Left kidney (tissue), 1 donor: ENCODE measurements at regions not wholly inside any gene's neighbourhood (a gene's known extent, or its start where the extent isn't known, plus 50 kb on each side); places are given as distances from the start of the nearest gene placed in this dataset.
"Not testable (repeated sequence)": the region's sequence is repeated elsewhere in the genome, so short reads cannot be mapped to it uniquely, and the experiment has no call there.

ENCODE experiments used
- DNase-seq: peaks from one replicate; pipeline ENCODE4 v3.0.0-alpha.2; 2013

DNA sequence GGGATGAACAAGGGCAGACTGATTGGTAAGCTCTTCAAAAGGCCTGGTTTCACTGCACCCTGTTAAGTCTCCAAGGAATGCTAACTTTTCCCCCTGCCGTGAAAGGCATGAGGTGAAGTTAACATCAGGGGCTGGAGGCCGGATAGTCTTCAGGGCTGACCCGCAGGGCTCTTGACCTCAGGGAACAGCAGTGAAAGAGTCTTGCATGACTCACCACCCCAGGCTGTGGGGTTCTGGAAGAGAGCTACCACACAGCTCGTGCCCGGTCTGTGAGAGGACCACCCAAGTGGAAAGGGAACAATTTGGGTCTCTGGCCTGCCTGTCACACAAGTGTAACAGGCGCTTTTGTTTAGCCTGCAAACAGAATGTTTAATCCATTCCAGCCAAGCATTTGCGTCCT lies 504.9 kb downstream of the EDEM1 start:
- DNase-seq = no peak

DNA sequence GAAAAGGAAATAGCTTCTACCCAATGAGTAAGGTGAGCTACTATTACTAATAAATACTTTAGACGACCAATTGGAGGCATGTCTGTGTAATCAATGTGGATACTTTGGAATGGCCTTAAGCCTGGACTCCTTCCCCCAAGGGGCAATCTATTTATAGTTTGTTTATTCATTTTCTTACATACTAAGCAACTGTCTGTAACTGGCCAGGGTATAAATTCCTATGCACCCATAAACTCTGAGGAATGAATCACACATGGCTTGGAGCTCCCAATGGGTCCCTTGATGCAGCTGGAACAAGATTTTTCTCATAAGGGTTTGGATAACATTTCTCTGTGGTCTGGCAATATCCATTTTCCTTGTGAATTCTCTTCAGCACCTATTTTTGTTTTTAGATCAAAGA lies 506.8 kb downstream of the EDEM1 start:
- DNase-seq = no peak

DNA sequence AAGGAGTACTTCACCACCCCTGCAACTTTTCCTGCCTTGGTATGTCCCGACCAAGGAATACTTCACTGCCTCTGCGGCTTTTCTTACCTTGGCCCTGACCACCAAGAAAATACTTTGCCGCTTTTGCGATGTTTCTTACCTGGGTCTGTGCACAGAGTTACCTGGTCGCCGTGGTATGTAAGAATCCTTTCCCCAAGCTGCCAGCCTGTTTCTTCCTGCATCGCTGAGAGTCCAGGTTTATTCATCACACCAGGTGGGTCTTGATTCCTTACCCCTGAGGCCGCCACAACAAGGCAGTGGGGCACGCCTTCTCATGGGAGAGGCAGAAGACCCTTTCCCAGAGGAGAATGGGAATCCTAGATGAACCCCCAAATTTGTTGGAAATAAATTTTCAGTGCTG lies 511.3 kb downstream of the EDEM1 start:
- no peak for DNase-seq

DNA sequence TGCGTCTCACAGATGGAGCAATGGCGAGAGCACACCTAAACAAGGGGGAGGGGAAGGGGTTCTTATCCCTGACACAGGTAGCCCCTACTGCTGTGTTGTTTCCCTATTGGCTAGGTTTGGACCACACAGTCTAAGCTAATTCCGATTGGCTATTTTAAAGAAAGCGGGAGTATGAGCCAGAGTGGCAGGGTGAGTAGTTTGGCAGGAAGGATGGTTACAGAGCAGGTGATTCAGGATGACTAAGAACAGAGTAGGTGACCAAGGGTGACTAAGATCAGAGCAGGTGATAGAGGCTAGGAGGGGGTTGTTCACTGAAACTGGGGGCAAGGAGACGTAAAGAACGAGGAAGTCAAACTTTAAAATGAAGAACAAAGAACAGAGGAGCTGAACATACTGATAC lies 511.8 kb downstream of the EDEM1 start:
- no peak for DNase-seq

DNA sequence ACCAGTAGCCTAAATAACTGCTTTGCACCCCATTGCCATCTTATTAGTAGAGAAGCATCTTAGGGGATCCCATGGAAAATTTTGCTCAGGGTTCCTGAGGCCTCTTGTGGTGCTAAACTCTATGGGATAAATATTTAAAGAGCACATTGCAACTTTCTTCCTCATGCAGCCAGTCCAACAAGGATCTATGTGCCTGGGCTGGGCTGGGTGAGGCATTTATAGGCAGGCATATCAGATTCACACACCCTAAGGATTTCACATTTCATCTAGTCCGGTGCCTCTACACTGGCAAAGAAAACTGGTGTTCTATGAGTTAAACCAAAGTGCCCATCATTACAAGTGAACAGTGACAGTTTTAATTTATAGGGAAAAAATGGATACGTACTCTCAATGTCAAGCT lies 512.3 kb downstream of the EDEM1 start:
- DNase-seq = no peak

- DNase-seq = not testable (repeated sequence)
These were observed 513.5 kb downstream of the EDEM1 start for GRCh38 chr3:5701005-5701404.

DNA sequence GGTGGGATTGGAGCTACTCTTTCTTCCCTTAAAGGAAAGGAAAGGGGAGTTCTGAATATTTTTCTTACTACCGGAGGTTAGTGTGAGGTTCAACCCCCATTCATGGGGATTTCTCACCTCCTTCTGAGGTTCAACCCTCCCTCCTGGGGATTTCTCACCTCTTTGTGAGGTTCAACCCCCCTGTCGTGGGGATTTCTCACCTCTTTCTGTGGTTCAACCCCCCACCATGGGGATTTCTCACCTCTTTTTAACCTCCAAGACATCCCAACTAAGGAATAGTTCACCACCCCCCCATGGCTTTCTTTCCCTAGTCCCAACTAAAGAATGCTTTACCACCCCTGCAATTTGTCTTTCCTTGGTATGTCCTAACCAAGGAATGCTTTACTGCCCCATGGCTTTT lies 520.3 kb downstream of the EDEM1 start:
- DNase-seq = no peak

GRCh38 chr3:5709714-5710113 lies 522.2 kb downstream of the EDEM1 start:
- no peak for DNase-seq

DNA sequence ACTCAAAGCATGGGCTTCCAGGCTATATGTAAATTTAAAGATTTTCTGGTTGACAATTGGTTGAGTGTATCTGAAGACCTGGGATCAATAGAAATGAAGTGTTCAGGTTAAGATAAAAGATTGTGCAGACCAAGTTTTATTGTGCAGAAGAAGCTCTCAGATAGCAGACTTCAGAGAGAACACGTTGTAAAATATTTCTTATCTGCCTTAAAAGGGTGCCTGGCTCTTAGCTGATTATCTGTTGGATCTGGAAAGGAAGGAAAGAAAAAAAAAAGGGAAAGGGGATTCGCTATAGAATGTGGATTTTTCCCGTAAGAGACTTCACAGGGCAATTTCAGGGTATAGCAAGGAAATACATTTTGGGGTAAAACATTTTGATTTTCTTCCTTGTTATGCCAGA lies 523.2 kb downstream of the EDEM1 start:
- DNase-seq = no peak

GRCh38 chr3:5717254-5717653 lies 529.7 kb downstream of the EDEM1 start:
- DNase-seq = no peak

DNA sequence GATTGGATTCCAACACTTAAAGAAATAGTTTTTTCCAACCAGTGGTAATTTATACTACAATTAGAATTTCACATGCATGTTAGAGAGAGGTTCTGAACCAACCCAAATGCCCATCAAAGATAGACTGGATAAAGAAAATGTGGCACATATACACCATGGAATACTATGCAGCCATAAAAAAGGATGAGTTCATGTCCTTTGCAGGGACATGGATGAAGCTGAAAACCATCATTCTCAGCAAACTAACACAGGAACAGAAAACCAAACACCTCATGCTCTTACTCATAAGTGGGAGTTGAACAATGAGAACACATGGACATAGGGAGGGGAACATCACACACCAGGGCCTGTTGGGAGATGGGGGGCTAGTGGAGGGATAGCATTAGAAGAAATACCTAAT lies 532.2 kb downstream of the EDEM1 start:
- not testable (repeated sequence) for DNase-seq

DNA sequence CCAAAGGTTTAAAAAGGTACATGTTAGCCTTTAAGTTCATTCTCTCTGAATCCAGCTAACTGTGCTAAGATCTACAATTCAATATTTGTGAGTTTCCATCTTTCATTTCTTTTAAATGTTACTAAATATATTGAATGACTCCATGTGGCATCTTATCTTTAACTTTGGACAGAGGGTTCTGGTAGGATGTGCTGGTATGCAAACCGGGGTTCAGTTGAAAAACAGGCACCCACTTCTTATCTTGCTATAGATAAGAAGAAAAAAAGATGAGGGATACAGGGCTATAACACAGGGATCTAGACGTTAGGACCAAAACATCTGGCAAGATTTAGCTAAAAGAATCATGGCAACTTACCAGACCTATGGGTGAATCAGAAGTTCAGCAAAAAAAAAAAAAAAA lies 538.3 kb downstream of the EDEM1 start:
- DNase-seq = no peak

GRCh38 chr3:5726621-5727020 lies 539.1 kb downstream of the EDEM1 start:
- no peak for DNase-seq

- no peak for DNase-seq
These were observed 540.4 kb downstream of the EDEM1 start for GRCh38 chr3:5727743-5728484.

DNA sequence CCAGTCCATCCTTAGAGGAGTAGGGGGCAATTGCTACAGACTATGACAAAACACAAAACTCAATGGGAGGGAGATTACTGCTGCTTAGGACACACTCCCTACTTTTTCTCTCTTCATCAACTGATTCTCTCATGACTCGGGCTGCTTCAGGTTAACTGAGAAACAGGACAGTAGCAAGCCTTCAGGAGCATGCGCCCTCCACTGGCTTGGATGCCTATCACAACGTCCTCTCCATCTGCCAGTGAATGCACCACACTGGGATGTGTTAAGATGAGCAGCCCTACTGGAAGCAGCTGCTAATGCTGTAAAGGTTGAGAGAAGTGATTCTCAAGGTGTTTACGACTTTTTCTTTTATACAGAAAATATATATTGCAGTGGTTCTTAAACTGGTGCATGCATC lies 542.3 kb downstream of the EDEM1 start:
- no peak for DNase-seq

DNA sequence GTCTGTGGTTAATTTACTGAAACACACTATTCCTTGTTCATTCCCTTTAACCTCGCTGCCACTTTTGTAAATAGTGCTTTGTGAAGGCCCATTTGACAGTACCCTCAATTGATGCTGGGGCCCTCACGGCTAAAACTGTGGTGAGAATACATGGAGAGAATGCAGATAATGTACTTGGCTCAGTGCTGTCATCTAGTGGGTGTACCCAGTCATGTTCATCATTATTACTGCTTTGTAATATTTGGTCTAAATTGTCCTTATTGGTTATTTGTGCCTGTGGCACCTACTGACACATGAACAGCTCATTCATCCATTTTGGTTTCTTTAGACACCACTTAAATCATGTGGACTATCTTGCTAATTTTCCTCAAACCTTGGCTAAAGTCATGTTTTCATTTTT lies 543.6 kb downstream of the EDEM1 start:
- DNase-seq = no peak

DNA sequence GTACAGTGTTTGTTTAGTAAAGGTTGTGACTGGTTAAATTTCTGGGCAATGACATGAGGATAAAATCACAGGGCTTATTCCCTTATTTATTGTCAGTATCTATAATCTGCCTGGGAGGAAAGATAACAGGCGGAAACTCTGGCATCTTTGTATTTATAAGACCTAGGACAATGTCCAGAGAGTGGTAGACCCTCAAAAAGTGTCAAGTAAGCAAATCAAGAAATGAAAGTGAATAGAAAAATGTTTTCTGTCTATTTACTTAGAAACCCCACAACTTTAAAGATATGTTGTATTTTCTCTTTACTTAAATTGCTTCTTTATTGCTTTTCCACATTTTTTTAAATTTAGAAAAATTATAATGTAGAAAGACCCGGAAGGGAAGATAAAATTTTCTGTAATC lies 544.6 kb downstream of the EDEM1 start:
- no peak for DNase-seq

DNA sequence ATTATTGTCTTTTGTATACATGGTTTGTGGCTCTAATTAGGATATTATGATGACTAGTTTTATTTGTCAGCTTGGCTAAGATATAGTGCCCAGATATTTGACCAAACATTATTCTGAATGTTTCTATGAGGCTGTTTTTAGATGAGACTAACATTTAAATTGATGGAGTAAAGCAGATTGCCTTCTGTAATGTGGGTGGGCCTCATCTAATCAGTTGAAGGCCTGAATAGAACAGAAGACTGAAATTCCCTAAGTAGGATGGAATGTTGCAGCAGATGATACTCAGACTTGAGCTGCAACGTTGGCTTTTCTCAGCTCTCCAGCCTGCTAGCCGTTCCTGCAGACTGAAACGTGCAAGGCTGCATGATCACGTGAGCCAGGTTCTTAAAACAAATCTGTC lies 546.5 kb downstream of the EDEM1 start:
- DNase-seq = no peak

DNA sequence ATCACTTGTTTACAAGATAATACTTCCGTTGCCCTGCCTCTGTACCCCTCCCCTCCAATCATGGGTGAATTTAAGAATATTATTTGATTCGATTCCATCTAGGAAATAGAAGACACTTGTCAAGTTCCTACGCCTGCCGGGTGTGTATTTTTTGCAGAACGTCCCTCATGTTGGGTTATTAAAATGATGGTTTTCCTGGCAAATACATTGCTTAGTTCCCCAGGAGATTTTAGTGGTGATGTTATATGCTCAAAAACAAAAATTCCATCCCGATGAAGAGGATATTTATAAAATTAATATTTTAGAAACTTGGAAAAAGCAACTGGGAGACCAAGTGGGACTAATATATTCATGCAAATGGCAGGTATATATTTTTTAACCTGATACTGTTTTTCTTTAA lies 548.4 kb downstream of the EDEM1 start:
- no peak for DNase-seq

DNA sequence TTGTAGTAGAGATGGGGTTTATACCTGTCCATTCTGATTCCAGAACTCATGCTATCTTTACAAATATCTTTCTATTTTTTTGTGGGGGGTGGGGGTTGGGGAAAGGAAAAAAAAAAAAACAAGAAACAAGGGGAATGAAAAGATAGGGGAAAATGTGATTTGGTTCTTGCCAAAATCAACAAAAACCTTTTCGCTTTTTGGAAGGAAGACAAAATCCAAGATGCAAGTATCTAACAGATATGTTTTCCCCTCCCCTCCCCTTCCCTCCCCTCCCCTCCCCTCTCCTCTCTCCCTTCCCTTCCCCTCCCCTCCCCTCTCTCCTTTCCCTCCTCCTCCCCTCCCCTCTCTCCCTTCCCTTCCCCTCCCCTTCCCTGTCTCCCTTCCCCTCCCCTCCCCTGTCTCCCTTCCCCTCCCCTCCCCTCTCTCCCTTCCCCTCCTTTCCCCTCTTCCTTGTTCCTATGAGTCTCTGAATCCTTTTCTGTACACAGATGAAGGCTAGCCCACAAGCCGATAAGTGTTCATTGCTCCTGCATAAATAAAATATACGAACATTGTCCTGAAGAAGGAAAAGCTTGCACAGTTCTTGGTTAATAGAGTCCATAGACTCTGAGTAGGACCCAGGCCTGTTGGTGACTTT lies 551.9 kb downstream of the EDEM1 start:
- no peak for DNase-seq

GRCh38 chr3:5739949-5740348 lies 552.4 kb downstream of the EDEM1 start:
- DNase-seq = no peak

DNA sequence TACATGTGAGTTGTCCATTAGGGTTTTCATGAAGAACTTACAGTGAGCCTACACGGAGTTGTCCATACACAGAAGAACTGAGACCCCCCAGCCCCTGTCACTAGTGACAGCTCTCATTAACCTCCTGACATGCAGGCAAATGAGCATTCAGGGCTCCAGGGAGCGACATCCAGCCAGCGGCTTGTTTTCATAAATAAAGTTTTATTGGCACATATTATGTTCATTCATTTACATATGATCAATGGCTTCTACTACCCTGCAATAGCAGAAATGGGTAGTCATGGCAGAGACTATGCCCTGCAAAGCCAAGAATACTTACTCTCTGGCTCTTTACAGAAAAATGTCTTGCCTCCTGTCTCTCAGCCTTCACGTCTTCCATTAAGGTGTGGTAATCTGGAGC lies 553.5 kb downstream of the EDEM1 start:
- DNase-seq = no peak

- DNase-seq = no peak
These were observed 562.6 kb downstream of the EDEM1 start for GRCh38 chr3:5750091-5750490.
